ENCODE measurements at regions not wholly inside any gene's neighbourhood (a gene's known extent, or its start where the extent isn't known, plus 50 kb on each side); places are given as distances from the start of the nearest gene placed in this dataset.

GRCh38 chr11:19349340-19350025 is 108.7 kb upstream of the E2F8 start:
- TF ChIP-seq CTCF (IDR thresholded peaks at IDR 0.05) (no peak), POLR2A (IDR thresholded peaks at IDR 0.05) (no peak)

Data from breast epithelium (tissue), 3 donors.